ENCODE measurements at regions not wholly inside any gene's neighbourhood (a gene's known extent, or its start where the extent isn't known, plus 50 kb on each side); places are given as distances from the start of the nearest gene placed in this dataset.

DNA sequence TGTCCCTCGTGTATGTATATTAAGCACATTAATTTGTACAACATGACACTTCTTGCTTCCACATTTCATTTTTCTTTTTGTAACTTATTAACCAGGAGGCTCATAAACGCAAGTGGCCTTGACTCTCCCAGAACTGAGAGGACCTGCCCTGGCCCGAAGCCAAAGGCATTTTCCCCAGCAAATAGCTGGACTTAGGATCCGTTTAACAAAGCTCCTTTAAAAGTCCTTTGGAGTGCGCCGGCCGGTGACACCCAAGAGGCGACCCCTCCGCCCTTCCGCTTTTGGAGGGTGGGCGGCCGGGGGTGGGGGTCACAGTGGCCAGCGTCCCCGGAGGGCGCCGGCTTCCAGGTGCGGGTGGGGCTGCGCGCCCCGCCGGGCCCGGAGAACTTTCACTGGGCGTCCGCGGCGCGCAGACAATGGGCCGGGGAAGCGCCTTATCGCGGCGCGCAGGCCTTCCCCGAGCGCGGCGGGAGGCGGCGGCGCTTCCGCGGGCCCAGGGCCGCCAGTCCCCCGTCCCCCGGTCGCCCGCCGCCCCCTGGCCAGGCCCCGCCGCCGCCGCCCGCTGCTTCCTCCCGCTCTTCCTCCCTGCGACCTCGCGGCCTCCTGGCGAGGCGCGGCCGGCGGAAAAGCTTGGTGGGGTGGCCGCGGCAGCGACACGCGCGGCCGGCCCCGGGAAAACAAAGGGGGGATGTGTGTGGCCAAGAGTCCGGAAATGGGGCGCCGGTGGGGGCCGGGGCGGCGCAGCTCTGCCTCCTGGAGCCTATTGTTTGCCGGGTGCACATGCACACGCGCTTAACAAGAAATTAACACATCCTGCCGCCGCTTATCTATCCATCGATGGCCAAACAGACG, 613.4 kb downstream of the MCTP2 start (continued):
- TF ChIP-seq MNT (IDR thresholded peaks at IDR 0.05) (no peak), ZNF772 (CRISPR knock-in tag; IDR thresholded peaks at IDR 0.05) (no peak), TGIF2 (CRISPR knock-in tag; IDR thresholded peaks at IDR 0.05) (no peak), TCF7 (IDR thresholded peaks at IDR 0.05; ENCODE audit: low read depth) (peak; percentile 86), TBX3 (IDR thresholded peaks at IDR 0.05; ENCODE audit: borderline replicate concordance) (peak; percentile 80; the same call in 1 of the 2 replicates), FOXK2 (IDR thresholded peaks at IDR 0.05) (no peak), RORA (CRISPR knock-in tag; IDR thresholded peaks at IDR 0.05) (no peak), ZNF800 (CRISPR knock-in tag; IDR thresholded peaks at IDR 0.05) (no peak), ZNF883 (CRISPR knock-in tag; IDR thresholded peaks at IDR 0.05; ENCODE audit: not compliant biosample characterization) (no peak), ZFP1 (CRISPR knock-in tag; IDR thresholded peaks at IDR 0.05) (no peak), POGZ (CRISPR knock-in tag; IDR thresholded peaks at IDR 0.05) (peak; percentile 25), ZNF460 (CRISPR knock-in tag; IDR thresholded peaks at IDR 0.05; ENCODE audit: borderline replicate concordance) (no peak), ZNF468 (CRISPR knock-in tag; IDR thresholded peaks at IDR 0.05) (no peak), ZNF530 (CRISPR knock-in tag; IDR thresholded peaks at IDR 0.05; ENCODE audit: low read depth) (no peak), GATAD2A (CRISPR knock-in tag; IDR thresholded peaks at IDR 0.05) (peak; percentile 68), GZF1 (CRISPR knock-in tag; IDR thresholded peaks at IDR 0.05) (no peak), FOXP1 (IDR thresholded peaks at IDR 0.05) (no peak), FOXP1 (CRISPR knock-in tag; IDR thresholded peaks at IDR 0.05) (peak; percentile 67), PPARG (CRISPR knock-in tag; conservative IDR thresholded peaks at IDR 0.05) (no peak)
- TF ChIP-seq, protein P1, sequence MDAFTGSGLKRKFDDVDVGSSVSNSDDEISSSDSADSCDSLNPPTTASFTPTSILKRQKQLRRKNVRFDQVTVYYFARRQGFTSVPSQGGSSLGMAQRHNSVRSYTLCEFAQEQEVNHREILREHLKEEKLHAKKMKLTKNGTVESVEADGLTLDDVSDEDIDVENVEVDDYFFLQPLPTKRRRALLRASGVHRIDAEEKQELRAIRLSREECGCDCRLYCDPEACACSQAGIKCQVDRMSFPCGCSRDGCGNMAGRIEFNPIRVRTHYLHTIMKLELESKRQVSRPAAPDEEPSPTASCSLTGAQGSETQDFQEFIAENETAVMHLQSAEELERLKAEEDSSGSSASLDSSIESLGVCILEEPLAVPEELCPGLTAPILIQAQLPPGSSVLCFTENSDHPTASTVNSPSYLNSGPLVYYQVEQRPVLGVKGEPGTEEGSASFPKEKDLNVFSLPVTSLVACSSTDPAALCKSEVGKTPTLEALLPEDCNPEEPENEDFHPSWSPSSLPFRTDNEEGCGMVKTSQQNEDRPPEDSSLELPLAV (CRISPR knock-in tag; conservative IDR thresholded peaks at IDR 0.05; ENCODE audit: low read depth), result no peak
- TF ChIP-seq, protein P2, sequence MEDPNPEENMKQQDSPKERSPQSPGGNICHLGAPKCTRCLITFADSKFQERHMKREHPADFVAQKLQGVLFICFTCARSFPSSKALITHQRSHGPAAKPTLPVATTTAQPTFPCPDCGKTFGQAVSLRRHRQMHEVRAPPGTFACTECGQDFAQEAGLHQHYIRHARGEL (CRISPR knock-in tag; IDR thresholded peaks at IDR 0.05), result no peak
- TF ChIP-seq, protein P3, sequence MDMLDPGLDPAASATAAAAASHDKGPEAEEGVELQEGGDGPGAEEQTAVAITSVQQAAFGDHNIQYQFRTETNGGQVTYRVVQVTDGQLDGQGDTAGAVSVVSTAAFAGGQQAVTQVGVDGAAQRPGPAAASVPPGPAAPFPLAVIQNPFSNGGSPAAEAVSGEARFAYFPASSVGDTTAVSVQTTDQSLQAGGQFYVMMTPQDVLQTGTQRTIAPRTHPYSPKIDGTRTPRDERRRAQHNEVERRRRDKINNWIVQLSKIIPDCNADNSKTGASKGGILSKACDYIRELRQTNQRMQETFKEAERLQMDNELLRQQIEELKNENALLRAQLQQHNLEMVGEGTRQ (IDR thresholded peaks at IDR 0.05; ENCODE audit: low read depth, low read length), result no peak
- TF ChIP-seq, protein P3 (CRISPR knock-in tag; IDR thresholded peaks at IDR 0.05; ENCODE audit: borderline replicate concordance), result no peak
- TF ChIP-seq, protein P4, sequence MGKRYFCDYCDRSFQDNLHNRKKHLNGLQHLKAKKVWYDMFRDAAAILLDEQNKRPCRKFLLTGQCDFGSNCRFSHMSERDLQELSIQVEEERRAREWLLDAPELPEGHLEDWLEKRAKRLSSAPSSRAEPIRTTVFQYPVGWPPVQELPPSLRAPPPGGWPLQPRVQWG (CRISPR knock-in tag; IDR thresholded peaks at IDR 0.05; ENCODE audit: borderline replicate concordance, low read depth), result no peak
